SK-N-MC (cell line): ENCODE measurements at regions not wholly inside any gene's neighbourhood (a gene's known extent, or its start where the extent isn't known, plus 50 kb on each side); places are given as distances from the start of the nearest gene placed in this dataset.

Experiments
- DNase-seq: peaks from one replicate; pipeline ENCODE4 v3.0.0-alpha.2; 2011; ENCODE audit warnings: low read depth, low spot score
- H3K27ac ChIP-seq: fragments of 200-600 bp; sonication (generic); 2 replicates; pipeline ENCODE4 v1.5.1; 2016; ENCODE audit warnings: mixed run types
- H3K36me3 ChIP-seq: fragments of 200-600 bp; sonication (generic); 2 replicates; pipeline ENCODE4 v1.6.1; 2017; ENCODE audit warnings: antibody characterized with exemption, low read length, mixed read lengths; ENCODE audit not compliant: insufficient read depth
- H3K4me3 ChIP-seq: fragments of 200-600 bp; sonication (generic); 2 replicates; pipeline ENCODE4 v1.5.1; 2016
- H3K9ac ChIP-seq: fragments of 200-600 bp; sonication (generic); 2 replicates; pipeline ENCODE4 v1.8.0; 2017; ENCODE audit warnings: mixed run types, mixed read lengths; ENCODE audit not compliant: insufficient read length
- H3K9me3 ChIP-seq: fragments of 200-600 bp; sonication (generic); 2 replicates; pipeline ENCODE4 v1.6.1; 2017; ENCODE audit warnings: low read depth, mild to moderate bottlenecking, antibody characterized with exemption, low read length, moderate library complexity, mixed read lengths
- EZH2 ChIP-seq: fragments of 200-600 bp; sonication (generic); IDR thresholded peaks from one replicate; pipeline ENCODE4 v1.6.1; 2017; ENCODE audit warnings: antibody characterized with exemption
- FOXP2 ChIP-seq: optimal IDR thresholded peaks from 2 replicates; pipeline ENCODE3; 2011; ENCODE audit warnings: mild to moderate bottlenecking, moderate library complexity; ENCODE audit not compliant: insufficient read depth; ENCODE audit errors: extremely low read length, control extremely low read depth
- POLR2AphosphoS5 ChIP-seq: IDR thresholded peaks from 2 replicates; pipeline ENCODE4 v1.6.1; 2012; ENCODE audit warnings: mild to moderate bottlenecking, low read depth, low read length, borderline replicate concordance

- DNase-seq: no peak
- TF ChIP-seq POLR2AphosphoS5: no peak
- TF ChIP-seq EZH2: no peak
- no peak for TF ChIP-seq FOXP2
- Histone ChIP-seq H3K9ac (no peak overlapping the region), H3K9me3 (no peaks in the 10 kb centered on the region), H3K36me3 (no peaks in the 10 kb centered on the region), H3K27ac (no peak overlapping the region), H3K4me3 (no peak overlapping the region)
Observed at GRCh38 chr3:115518100-115518852, 105.0 kb upstream of the GAP43 start.

- Histone ChIP-seq H3K9me3 (no peaks in the 10 kb centered on the region), H3K4me3 (no peak overlapping the region), H3K9ac (no peak overlapping the region), H3K36me3 (no peaks in the 10 kb centered on the region), H3K27ac (no peak overlapping the region)
- TF ChIP-seq FOXP2: no peak
- no peak for TF ChIP-seq EZH2
- TF ChIP-seq POLR2AphosphoS5: no peak
- no peak for DNase-seq
Observed at GRCh38 chr3:115520241-115520640, 103.1 kb upstream of the GAP43 start.

- no peak overlapping the region for H3K9ac ChIP-seq
- DNase-seq: no peak
- H3K4me3 ChIP-seq: no peak overlapping the region
- H3K36me3 ChIP-seq: no peaks in the 10 kb centered on the region
- no peak overlapping the region for H3K27ac ChIP-seq
- H3K9me3 ChIP-seq: no peaks in the 10 kb centered on the region
- TF ChIP-seq FOXP2 (no peak), EZH2 (no peak), POLR2AphosphoS5 (no peak)
Observed at GRCh38 chr3:115520651-115521245, 102.6 kb upstream of the GAP43 start.

- DNase-seq: no peak
- no peaks in the 10 kb centered on the region for H3K9me3 ChIP-seq
- no peak overlapping the region for H3K4me3 ChIP-seq
- TF ChIP-seq FOXP2 (no peak), POLR2AphosphoS5 (no peak), EZH2 (no peak)
- H3K9ac ChIP-seq: no peak overlapping the region
- no peaks in the 10 kb centered on the region for H3K36me3 ChIP-seq
- no peak overlapping the region for H3K27ac ChIP-seq
Observed at GRCh38 chr3:115523458-115523857, 99.9 kb upstream of the GAP43 start.

GRCh38 chr3:115524549-115524948 is 98.8 kb upstream of the GAP43 start:
- no peaks in the 10 kb centered on the region for H3K36me3 ChIP-seq
- TF ChIP-seq EZH2: no peak
- no peak for TF ChIP-seq POLR2AphosphoS5
- no peak for TF ChIP-seq FOXP2
- no peak for DNase-seq
- no peak overlapping the region for H3K27ac ChIP-seq
- no peaks in the 10 kb centered on the region for H3K9me3 ChIP-seq
- H3K4me3 ChIP-seq: no peak overlapping the region
- no peak overlapping the region for H3K9ac ChIP-seq

- TF ChIP-seq FOXP2 (no peak), POLR2AphosphoS5 (no peak), EZH2 (no peak)
- Histone ChIP-seq H3K36me3 (no peaks in the 10 kb centered on the region), H3K4me3 (no peak overlapping the region), H3K27ac (no peak overlapping the region), H3K9ac (no peak overlapping the region), H3K9me3 (no peaks in the 10 kb centered on the region)
- DNase-seq: no peak
Observed at GRCh38 chr3:115525731-115526130, 97.6 kb upstream of the GAP43 start.

- no peak for DNase-seq
- Histone ChIP-seq H3K36me3 (no peaks in the 10 kb centered on the region), H3K9me3 (no peaks in the 10 kb centered on the region), H3K9ac (no peak overlapping the region), H3K27ac (no peak overlapping the region), H3K4me3 (no peak overlapping the region)
- TF ChIP-seq POLR2AphosphoS5 (no peak), FOXP2 (no peak), EZH2 (no peak)
Observed at GRCh38 chr3:115533218-115533617, 90.1 kb upstream of the GAP43 start.

GRCh38 chr3:115536171-115536570 is 87.1 kb upstream of the GAP43 start:
- no peak for DNase-seq
- no peak overlapping the region for H3K27ac ChIP-seq
- TF ChIP-seq FOXP2 (no peak), POLR2AphosphoS5 (no peak), EZH2 (no peak)
- no peak overlapping the region for H3K4me3 ChIP-seq
- no peaks in the 10 kb centered on the region for H3K36me3 ChIP-seq
- H3K9me3 ChIP-seq: no peaks in the 10 kb centered on the region
- no peak overlapping the region for H3K9ac ChIP-seq

GRCh38 chr3:115537669-115538068 is 85.6 kb upstream of the GAP43 start:
- Histone ChIP-seq H3K9me3 (no peaks in the 10 kb centered on the region), H3K36me3 (no peaks in the 10 kb centered on the region), H3K4me3 (no peak overlapping the region), H3K9ac (no peak overlapping the region), H3K27ac (no peak overlapping the region)
- TF ChIP-seq POLR2AphosphoS5: no peak
- TF ChIP-seq EZH2: no peak
- no peak for TF ChIP-seq FOXP2
- no peak for DNase-seq
